ENCODE measurements at regions not wholly inside any gene's neighbourhood (a gene's known extent, or its start where the extent isn't known, plus 50 kb on each side); places are given as distances from the start of the nearest gene placed in this dataset.

GRCh38 chr16:13463619-13464018 lies 456.3 kb upstream of the ERCC4 start:
- H3K36me3 ChIP-seq (ENCODE audit: control insufficient read depth, insufficient read depth, low read length) = no peaks in the 10 kb centered on the region
- no peak overlapping the region for H2AK9ac ChIP-seq (replicated peaks; ENCODE audit: low read depth, low read length, poor library complexity)
- no TSS peak for BruUV-seq (replicated peaks)
- no peaks in the 10 kb centered on the region for H4K20me1 ChIP-seq (ENCODE audit: insufficient read depth, low read length)
- H3K9me3 ChIP-seq (ENCODE audit: control insufficient read depth, insufficient read depth, low read length) = peaks cover 11% of the 10 kb centered on the region
- H3K56ac ChIP-seq (ENCODE audit: extremely low read depth, insufficient read depth, low read length) = no peak overlapping the region
- TF ChIP-seq MAFK (IDR thresholded peaks at IDR 0.05; ENCODE audit: low read depth, low read length) (no peak), POLR2A (IDR thresholded peaks at IDR 0.05; ENCODE audit: low read depth, low read length) (no peak), BHLHE40 (IDR thresholded peaks at IDR 0.05; ENCODE audit: low read depth, low read length) (no peak), CTCF (conservative IDR thresholded peaks at IDR 0.05; ENCODE audit: low read depth, low read length) (no peak), RAD21 (IDR thresholded peaks at IDR 0.05; ENCODE audit: low read length) (no peak), CEBPB (IDR thresholded peaks at IDR 0.05; ENCODE audit: low read depth, low read length) (no peak), RCOR1 (IDR thresholded peaks at IDR 0.05; ENCODE audit: insufficient replicate concordance, low read length) (no peak), MXI1 (IDR thresholded peaks at IDR 0.05; ENCODE audit: borderline replicate concordance, low read depth, low read length) (no peak), ELK1 (IDR thresholded peaks at IDR 0.05; ENCODE audit: borderline replicate concordance, low read depth, low read length) (no peak), USF2 (IDR thresholded peaks at IDR 0.05; ENCODE audit: low read depth, low read length) (no peak), FOS (IDR thresholded peaks at IDR 0.05; ENCODE audit: low read depth, low read length) (no peak), NFE2L2 (IDR thresholded peaks at IDR 0.05; ENCODE audit: low read depth, low read length) (no peak), RFX5 (IDR thresholded peaks at IDR 0.05; ENCODE audit: low read depth, low read length) (no peak), CHD1 (IDR thresholded peaks at IDR 0.05; ENCODE audit: low read depth, low read length) (no peak), MAZ (IDR thresholded peaks at IDR 0.05; ENCODE audit: borderline replicate concordance, low read depth, low read length) (no peak)
- H4K8ac ChIP-seq (ENCODE audit: low read depth in 2 of 2, low read length in 2 of 2) = no peak overlapping the region
- H2BK20ac ChIP-seq (ENCODE audit: low read depth, low read length) = no peak overlapping the region
- no peak overlapping the region for H2BK5ac ChIP-seq (ENCODE audit: low read depth, low read length, poor library complexity, severe bottlenecking)
- H3K4me3 ChIP-seq (ENCODE audit: insufficient read depth, low read depth, low read length) = no peak overlapping the region
- H2AFZ ChIP-seq (replicated peaks; ENCODE audit: low read length, poor library complexity) = no peak overlapping the region
- no peak overlapping the region for H2BK120ac ChIP-seq (ENCODE audit: low read depth, low read length)
- no peak overlapping the region for H3K9ac ChIP-seq (ENCODE audit: low read depth, low read length)
- ATAC-seq (ENCODE audit: low read depth) (no peak), DNase-seq (no peak)
- dilution Hi-C loops (cut with HindIII; ENCODE audit: low sequenced_read_pairs, unreplicated experiment) = no loop called here
- no peak overlapping the region for H3K23ac ChIP-seq (ENCODE audit: low read depth, low read length)
- no peaks in the 10 kb centered on the region for H3K79me1 ChIP-seq (ENCODE audit: low read depth in 1 of 2, low read length in 2 of 2)
- no peak overlapping the region for H3K18ac ChIP-seq (ENCODE audit: low read depth, low read length)
- no peak overlapping the region for H4K91ac ChIP-seq (ENCODE audit: insufficient read depth, low read depth, low read length)
- ChIA-PET CTCF (no interaction called here), POLR2A (ENCODE audit: unreplicated experiment) (no interaction called here)
- H3K14ac ChIP-seq (replicated peaks; ENCODE audit: low read depth, low read length) = no peak overlapping the region
- H3K9me1 ChIP-seq (ENCODE audit: insufficient read depth, low read length) = no peaks in the 10 kb centered on the region
- H3K4me1 ChIP-seq (ENCODE audit: control insufficient read depth, insufficient read depth, low read length) = no peaks in the 10 kb centered on the region
- no peak overlapping the region for H4K5ac ChIP-seq (ENCODE audit: low read depth, low read length)
- no peak overlapping the region for H2AK5ac ChIP-seq (ENCODE audit: low read depth, low read length)
- H2BK15ac ChIP-seq (ENCODE audit: low read depth, low read length) = no peak overlapping the region
- no CpG with 5 or more reads among the region's 5 CpGs for WGBS, 2 experiments (ENCODE audit: extremely low coverage in 2 of 2, insufficient read length in 1 of 2)
- no peak overlapping the region for H3K27ac ChIP-seq (ENCODE audit: insufficient read depth, low read length)
- in situ Hi-C loops (cut with MboI; ENCODE audit: low sequenced_read_pairs) = no loop called here
- no peaks in the 10 kb centered on the region for H3K27me3 ChIP-seq (ENCODE audit: control insufficient read depth, insufficient read depth, low read length)
- H3K4ac ChIP-seq (ENCODE audit: low read depth, low read length) = no peak overlapping the region
- intact Hi-C loops (cut with micrococcal nuclease) = loop anchor here (2.0 kb wide), 1 partner anchor 55 kb away; no protein-coding TSS in a partner anchor
- H3K4me2 ChIP-seq (ENCODE audit: low read depth, low read length) = no peak overlapping the region

Data from IMR-90 (cell line).